ENCODE measurements at regions not wholly inside any gene's neighbourhood (a gene's known extent, or its start where the extent isn't known, plus 50 kb on each side); places are given as distances from the start of the nearest gene placed in this dataset.

DNA sequence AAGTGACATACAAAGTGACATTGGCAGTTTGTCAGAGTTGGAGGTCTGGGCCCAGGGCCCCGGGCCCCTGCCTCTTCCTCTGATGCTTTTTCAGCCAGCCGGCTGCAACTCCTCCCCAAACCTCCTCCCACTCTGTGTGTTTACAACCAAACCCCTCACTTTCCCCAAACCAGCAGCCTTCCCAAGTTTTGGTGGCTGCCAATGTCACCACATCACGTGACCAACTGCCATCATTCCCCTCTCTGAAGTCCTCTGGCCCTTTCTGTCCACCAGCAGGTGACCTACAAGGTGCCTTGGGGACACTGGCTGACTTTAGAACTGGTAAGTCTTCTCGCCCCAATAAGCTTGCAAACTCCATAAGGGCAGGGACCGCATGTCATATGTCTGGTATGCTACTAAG is 357.7 kb downstream of the BCOR start:
- H3K4me2 ChIP-seq (ENCODE audit: insufficient read depth, insufficient read length, low read length), result no peak overlapping the region
- no peaks in the 10 kb centered on the region for H3K79me1 ChIP-seq (ENCODE audit: insufficient read depth, low read depth, low read length, poor library complexity, severe bottlenecking)
- H3K23ac ChIP-seq (ENCODE audit: insufficient read length, low read depth, low read length), result no peak overlapping the region
- H2BK120ac ChIP-seq (ENCODE audit: low read depth, low read length, poor library complexity, severe bottlenecking), result no peak overlapping the region
- no peak overlapping the region for H3K27ac ChIP-seq (ENCODE audit: insufficient read length, low read depth, low read length)
- no peak overlapping the region for H3K9ac ChIP-seq (ENCODE audit: extremely low read depth, insufficient read length, low read length)
- no CpG with 5 or more reads among the region's 5 CpGs for WGBS (ENCODE audit: extremely low coverage, insufficient read length, low lambda C conversion rate)
- 0 out of 2 replicates have a peak, but pooled peaks cover 2% of the 10 kb centered on the region for H3K4me1 ChIP-seq (ENCODE audit: insufficient read depth, low read length)
- no peak overlapping the region for H2BK5ac ChIP-seq (ENCODE audit: insufficient read length, low read length)
- H3K27me3 ChIP-seq (ENCODE audit: insufficient read depth, low read length), result no peaks in the 10 kb centered on the region
- no peak overlapping the region for H3T11ph ChIP-seq (ENCODE audit: low read length)
- TF ChIP-seq, protein P1, sequence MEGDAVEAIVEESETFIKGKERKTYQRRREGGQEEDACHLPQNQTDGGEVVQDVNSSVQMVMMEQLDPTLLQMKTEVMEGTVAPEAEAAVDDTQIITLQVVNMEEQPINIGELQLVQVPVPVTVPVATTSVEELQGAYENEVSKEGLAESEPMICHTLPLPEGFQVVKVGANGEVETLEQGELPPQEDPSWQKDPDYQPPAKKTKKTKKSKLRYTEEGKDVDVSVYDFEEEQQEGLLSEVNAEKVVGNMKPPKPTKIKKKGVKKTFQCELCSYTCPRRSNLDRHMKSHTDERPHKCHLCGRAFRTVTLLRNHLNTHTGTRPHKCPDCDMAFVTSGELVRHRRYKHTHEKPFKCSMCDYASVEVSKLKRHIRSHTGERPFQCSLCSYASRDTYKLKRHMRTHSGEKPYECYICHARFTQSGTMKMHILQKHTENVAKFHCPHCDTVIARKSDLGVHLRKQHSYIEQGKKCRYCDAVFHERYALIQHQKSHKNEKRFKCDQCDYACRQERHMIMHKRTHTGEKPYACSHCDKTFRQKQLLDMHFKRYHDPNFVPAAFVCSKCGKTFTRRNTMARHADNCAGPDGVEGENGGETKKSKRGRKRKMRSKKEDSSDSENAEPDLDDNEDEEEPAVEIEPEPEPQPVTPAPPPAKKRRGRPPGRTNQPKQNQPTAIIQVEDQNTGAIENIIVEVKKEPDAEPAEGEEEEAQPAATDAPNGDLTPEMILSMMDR (conservative IDR thresholded peaks at IDR 0.05), result no peak
- no peak overlapping the region for H3K4me3 Mint-ChIP-seq
- DNase-seq, result no peak
- H2BK15ac ChIP-seq (ENCODE audit: low read depth, low read length), result no peak overlapping the region
- no peak overlapping the region for H2BK12ac ChIP-seq (ENCODE audit: insufficient read length, low read depth, low read length)
- no peak overlapping the region for H3K18ac ChIP-seq (ENCODE audit: insufficient read length, low read depth, low read length)
- H4K8ac ChIP-seq (replicated peaks; ENCODE audit: insufficient read length, low read depth, low read length), result no peak overlapping the region
- H3K14ac ChIP-seq (ENCODE audit: insufficient read depth, low read length), result no peak overlapping the region; the same call in 1 of the 2 replicates
- H3K9me3 Mint-ChIP-seq, result peaks cover 57 to 60% of the 10 kb centered on the region in 2 experiments
- no peaks in the 10 kb centered on the region for H3K79me2 ChIP-seq (ENCODE audit: insufficient read depth, low read length)
- H3K4ac ChIP-seq (ENCODE audit: low read depth, low read length), result no peak overlapping the region
- H4K5ac ChIP-seq (ENCODE audit: insufficient read length, low read depth, low read length), result no peak overlapping the region
- peaks cover 8 to 10% of the 10 kb centered on the region in 2 experiments for H3K4me1 Mint-ChIP-seq
- no peak overlapping the region for H3K27ac Mint-ChIP-seq
- H2AFZ ChIP-seq (ENCODE audit: low read length), result no peak overlapping the region
- H3K56ac ChIP-seq (ENCODE audit: insufficient read length, low read depth, low read length), result no peak overlapping the region
- H2BK20ac ChIP-seq (ENCODE audit: low read depth, low read length, poor library complexity, severe bottlenecking), result no peak overlapping the region
- no peaks in the 10 kb centered on the region for H3K9me3 ChIP-seq (ENCODE audit: control insufficient read depth, low read depth, low read length)
- no peak overlapping the region for H4K91ac ChIP-seq (ENCODE audit: insufficient read length, low read depth, low read length)
- H4K20me1 ChIP-seq (ENCODE audit: control insufficient read depth, insufficient read depth, insufficient read length), result no peaks in the 10 kb centered on the region
- H3K27me3 Mint-ChIP-seq (ENCODE audit: low read depth), result no peaks in the 10 kb centered on the region
- no peak overlapping the region for H2AK5ac ChIP-seq (ENCODE audit: insufficient read length, low read length)
- H3K36me3 Mint-ChIP-seq (ENCODE audit: insufficient read depth in 1 of 3, low read depth in 3 of 3), result peaks cover 0 to 5% (median 0%) of the 10 kb centered on the region in 3 experiments; a peak in 3 of 7 replicates
- peaks cover 3% of the 10 kb centered on the region for H3K23me2 ChIP-seq (ENCODE audit: insufficient read length, low read depth, low read length, poor library complexity, severe bottlenecking)

All from H9 (cell line).